ENCODE measurements at regions not wholly inside any gene's neighbourhood (a gene's known extent, or its start where the extent isn't known, plus 50 kb on each side); places are given as distances from the start of the nearest gene placed in this dataset.
"Not testable (repeated sequence)": the region's sequence is repeated elsewhere in the genome, so short reads cannot be mapped to it uniquely, and the experiment has no call there.

- TF ChIP-seq, protein P1, sequence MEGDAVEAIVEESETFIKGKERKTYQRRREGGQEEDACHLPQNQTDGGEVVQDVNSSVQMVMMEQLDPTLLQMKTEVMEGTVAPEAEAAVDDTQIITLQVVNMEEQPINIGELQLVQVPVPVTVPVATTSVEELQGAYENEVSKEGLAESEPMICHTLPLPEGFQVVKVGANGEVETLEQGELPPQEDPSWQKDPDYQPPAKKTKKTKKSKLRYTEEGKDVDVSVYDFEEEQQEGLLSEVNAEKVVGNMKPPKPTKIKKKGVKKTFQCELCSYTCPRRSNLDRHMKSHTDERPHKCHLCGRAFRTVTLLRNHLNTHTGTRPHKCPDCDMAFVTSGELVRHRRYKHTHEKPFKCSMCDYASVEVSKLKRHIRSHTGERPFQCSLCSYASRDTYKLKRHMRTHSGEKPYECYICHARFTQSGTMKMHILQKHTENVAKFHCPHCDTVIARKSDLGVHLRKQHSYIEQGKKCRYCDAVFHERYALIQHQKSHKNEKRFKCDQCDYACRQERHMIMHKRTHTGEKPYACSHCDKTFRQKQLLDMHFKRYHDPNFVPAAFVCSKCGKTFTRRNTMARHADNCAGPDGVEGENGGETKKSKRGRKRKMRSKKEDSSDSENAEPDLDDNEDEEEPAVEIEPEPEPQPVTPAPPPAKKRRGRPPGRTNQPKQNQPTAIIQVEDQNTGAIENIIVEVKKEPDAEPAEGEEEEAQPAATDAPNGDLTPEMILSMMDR (IDR thresholded peaks at IDR 0.05; ENCODE audit: insufficient read depth, low read length): not testable (repeated sequence)
- not testable (repeated sequence) for TF ChIP-seq POLR2AphosphoS5 (IDR thresholded peaks at IDR 0.05; ENCODE audit: low read depth); REST (IDR thresholded peaks at IDR 0.05; ENCODE audit: insufficient replicate concordance, low read depth); SPI1 (IDR thresholded peaks at IDR 0.05; ENCODE audit: borderline replicate concordance, low read depth)
Measured at GRCh38 chr9:85802978-85803695, 61.4 kb upstream of the AGTPBP1 start.

Data from HL-60 (cell line).